ENCODE measurements at regions not wholly inside any gene's neighbourhood (a gene's known extent, or its start where the extent isn't known, plus 50 kb on each side); places are given as distances from the start of the nearest gene placed in this dataset.
"Not testable (repeated sequence)": the region's sequence is repeated elsewhere in the genome, so short reads cannot be mapped to it uniquely, and the experiment has no call there.

DNA sequence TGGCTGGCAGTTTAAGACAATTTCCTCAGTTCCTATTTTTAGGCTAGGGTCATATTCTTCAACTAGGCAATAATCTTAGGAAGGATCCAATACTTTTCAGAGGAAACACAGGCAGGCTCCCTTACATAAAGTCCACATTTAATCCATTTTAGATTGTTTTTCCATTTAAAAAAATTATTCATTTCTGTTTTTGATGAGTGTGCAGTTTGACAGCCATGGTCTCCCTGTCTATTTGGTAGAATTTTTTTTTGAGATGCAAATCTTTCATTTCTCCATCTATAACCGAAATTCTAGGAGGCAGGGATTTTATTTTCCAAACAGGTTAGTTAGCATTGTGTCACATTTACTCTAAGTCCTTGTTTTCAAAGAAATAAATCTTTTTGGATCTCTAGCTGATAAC lies 326.8 kb downstream of the PPP4R3C start:
- no peak for DNase-seq

DNA sequence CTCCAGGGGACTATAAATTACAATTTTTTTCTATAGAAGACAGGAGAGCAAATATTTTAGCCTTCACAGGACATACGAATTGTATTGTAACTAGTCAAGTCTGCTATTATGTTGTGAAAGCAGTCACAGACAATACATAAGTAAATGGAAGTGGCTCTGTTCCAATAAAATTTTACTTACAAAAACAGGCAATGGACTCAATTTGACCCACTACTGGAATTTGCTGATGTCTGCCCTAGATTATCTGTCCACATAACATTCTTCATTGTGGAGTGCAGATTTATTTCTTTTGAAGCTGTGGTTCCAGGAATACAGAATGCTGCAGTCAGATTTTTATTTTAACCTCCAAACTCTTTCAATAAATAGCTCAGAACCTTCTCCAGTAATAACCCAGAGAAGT lies 330.3 kb downstream of the PPP4R3C start:
- DNase-seq, result no peak

DNA sequence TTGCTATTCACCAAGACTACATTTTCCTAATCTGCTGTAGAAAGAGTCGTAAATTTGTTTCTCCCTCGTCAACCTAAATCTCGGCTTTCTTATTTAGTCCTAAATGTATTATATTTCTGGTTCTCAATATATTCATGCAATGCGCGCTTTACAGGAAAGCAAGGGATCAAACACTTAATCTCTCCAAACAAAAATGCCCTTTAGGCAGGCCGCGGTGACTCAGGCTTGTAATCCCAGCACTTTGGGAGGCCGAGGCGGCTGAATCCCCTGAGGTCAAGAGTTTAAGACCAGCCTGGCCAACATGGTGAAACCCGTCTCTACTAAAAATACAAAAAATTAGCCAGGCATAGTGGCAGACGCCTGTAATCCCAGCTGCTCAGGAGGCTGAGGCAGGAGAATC lies 376.0 kb downstream of the PPP4R3C start:
- not testable (repeated sequence) for DNase-seq

DNA sequence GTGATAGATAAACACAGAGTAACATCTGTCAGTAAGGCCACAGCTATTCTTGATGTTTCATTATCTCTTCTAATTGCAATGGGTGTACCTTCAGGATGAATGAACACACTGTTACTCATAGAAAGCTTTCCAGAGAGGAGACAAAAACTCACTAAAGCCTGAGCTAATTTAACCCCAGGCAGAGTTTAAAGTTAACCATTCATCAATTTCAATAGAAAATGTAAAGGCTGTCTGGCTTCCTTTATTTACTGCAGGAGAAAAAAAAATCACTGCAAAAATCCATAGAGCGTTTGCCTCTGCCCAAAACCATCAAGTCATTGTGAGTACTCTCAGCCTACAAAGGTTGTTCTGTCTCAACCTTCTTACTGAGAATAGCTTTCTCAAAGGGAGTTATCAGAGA lies 376.9 kb downstream of the PPP4R3C start:
- no peak for DNase-seq

DNA sequence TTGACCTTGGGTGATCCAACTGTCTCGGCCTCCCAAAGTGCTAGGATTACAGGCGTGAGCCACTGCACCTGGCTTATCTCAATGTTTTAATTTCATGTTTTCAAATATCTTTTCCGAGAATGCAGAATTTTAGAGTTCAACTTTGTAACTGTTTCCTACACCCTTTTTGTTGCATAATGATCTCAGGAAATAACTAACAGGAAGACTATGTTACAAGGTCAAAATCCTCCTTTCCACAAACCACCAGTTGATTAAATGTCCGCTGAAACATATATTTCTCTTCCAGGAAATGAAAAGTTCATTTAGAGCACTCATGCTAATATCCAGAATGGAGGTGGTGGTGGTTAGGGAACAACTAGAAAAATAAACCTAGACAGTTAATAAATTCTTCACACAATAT lies 377.8 kb downstream of the PPP4R3C start:
- no peak for DNase-seq

DNA sequence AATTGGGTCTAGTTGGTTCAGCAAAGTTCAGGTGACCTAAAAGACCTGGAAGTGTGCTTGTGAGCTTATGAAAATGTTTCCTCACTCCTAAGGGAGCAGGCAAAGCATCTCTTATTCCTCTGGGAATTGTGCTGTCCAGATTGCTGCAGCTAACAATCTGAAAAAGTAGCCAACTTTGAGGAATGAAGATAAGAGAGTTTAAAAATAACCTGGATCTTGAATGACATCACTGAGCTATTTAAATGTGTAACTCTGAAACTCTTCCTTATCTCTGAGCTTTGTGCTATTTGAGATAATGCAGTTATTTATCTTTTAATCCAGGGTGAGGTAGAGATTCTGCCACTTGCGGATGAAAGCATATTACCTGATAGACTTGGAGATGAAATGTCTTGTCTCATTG lies 384.8 kb downstream of the PPP4R3C start:
- DNase-seq, result no peak

DNA sequence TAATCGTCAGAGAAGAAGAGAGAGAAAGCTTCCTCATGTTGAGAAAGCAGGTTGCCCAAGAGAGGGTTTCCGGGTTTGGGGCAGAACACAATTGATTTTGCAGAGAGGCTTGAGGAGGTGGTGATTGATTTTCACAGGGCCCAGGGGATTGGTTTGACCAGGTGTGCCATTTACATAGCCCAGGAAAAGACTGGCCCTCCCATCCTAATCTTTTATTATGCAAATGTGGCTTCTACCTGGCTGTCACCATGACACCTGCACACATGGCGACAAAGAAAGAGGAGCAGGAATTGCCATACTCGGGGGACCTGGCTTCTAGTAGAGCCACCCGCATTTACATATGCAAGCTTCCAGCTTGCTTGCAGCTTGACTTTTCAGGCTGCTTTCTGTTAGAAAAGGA lies 405.3 kb downstream of the PPP4R3C start:
- no peak for DNase-seq

DNA sequence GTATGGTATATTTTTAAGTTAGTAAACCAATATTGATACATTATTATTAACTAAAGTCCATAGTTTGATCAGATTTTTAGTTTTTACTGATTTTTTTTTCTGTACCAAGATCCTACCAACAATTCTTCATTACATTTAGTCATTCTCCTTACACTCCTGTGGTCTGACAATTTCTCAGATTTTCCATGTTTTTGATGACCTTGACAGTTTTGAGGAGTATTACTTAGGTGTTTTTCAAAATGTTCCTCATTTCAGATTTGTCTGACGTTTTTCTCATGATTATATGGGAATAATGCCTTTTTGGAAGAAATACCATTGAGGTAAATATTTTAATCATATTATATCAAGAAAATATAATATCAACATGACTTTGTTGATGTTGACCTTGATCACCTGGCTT lies 423.8 kb downstream of the PPP4R3C start:
- DNase-seq, result no peak

DNA sequence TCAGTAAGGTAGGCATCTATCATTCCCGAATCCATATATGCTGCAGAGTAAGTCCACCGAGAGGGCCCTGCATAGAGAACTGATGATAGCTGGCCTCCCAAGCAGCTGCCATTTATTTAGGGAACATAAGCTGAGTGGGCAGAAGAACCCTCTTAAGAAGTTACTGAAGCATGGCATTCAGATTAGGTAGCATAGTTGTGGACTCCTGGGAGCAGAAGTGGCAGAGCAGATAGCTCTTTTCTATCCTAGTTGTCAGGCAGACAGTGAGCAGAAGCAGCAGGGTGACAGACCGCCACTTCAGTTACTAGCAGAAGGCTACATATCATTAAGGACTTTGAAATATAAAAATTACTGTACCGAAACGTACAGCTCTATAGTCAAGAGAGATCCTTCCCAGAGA lies 454.7 kb downstream of the PPP4R3C start:
- DNase-seq, result no peak

DNA sequence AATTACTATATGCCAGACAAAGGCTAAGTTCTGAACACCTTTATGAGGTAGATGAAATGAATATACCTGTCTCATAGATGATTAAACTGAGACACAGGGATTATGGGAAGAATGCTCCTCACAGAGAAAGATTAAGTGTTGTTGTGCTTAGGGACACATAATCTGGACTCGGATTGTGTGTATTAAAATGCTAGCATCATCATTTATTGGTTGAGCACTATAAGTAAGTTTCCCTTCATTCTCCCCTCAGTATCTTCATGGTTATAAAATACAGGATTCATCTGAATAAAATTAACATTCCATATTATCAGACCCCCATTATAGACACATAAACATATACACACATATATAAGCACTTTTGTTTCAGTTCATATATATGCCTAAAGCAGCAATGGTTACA lies 463.5 kb downstream of the PPP4R3C start:
- DNase-seq, result no peak

DNA sequence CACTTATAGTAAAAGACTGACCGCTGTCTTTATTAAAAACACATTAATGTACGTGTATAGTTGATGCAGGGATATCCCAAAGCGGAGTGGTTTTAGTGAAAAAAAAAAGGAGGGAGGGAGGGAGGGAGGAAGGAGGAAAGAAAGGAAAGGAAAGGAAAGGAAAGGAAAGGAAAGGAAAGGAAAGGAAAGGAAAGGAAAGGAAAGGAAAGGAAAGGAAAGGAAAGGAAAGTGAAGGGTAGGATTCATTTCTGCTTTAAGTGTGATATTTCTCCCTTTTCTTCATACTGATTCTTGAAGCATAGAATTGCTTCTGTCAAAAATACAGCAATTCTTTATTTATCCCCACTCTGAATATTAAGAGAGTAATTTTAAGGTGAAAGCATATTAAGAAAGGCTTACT lies 504.9 kb downstream of the PPP4R3C start:
- DNase-seq, result no peak

DNA sequence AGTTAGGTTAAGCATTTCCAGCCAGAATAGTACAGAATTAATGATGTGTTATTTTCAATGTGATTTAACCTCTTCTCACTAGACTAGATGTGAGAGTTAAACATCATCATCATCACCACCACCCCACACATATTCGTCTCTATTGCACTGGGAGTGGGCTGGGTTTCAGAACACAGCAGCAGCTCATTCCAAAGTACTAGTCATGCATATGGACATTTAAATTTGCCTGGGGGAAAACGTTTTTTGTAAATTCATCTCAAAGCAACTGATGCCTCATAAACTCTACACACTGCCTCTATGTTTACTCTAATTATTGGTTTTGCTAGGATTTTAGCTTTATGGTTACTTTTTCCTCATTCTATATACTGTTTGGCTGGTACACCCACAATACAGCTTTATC lies 509.1 kb downstream of the PPP4R3C start:
- DNase-seq, result no peak

DNA sequence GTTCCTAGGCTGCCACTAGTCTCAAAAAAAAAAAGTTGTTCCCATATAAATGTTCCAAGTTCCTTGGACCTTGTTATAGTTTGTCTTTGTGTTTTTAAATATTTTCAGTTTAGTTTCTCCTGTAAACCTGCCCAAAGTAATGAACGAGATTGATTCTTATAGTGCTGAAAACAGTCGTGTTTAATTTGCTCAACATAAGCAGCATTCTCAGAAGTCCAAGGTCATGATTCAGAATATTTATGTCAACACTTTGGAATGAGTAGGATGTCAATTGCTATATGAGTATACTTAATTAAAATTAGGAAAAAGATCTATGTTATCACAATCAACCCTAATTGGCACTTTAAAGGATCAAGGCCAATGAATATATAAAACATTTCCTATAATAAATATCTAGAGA lies 510.9 kb downstream of the PPP4R3C start:
- DNase-seq, result no peak

DNA sequence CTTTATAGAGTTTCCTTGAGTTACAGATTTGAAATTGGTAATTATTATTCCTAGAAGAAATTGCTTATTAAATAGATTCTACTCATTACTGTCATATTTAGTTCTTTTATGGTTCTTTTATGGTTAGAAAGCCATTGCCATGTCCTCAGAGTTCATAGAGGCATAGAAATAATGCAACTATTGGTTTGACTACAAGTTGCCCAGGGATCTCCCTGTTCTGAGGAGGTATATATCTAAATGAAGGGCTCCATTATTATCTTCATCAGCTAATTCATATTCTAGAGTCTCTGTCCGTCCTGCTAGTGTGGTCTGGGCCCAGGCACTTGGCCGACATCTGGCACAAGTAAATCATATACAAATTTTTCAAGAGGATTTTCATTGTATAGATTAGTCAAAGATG lies 535.7 kb downstream of the PPP4R3C start:
- no peak for DNase-seq

DNA sequence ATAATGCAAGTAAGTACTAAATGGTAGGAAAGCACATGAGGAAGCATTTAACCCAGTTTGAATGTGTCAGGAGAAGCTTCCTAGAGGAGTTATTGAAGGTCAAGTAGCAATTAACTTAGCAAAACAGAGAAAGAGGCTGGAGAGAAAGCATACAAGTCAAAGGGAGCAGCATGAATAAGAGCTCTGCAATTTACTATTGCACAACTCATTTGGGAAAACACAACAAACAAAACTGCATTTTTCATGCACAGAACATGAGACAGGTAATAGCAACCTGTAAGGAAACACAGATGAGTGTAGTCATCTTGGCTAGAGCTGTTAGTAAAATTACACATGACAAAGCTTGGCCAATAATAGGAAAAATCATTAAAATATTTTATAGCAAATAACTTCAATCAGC lies 538.1 kb downstream of the PPP4R3C start:
- no peak for DNase-seq

DNA sequence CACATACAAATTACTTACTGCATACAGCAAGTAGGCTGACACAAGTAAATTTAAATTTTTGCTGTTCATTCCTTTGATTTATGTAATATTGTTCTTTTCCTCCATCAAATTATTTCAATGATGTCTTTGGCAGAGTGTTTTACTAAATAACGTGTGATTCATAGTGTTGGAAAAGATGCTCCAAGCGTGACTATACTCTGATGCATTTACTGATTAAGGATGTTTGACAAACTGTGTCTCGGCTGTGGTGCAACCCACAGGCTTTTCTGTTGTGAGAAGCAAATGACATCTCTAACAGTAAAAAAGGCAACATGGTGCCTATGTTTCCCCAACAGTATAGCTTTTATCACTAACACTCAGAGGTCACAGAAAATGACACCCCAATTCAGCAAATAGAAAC lies 540.9 kb downstream of the PPP4R3C start:
- DNase-seq, result no peak

DNA sequence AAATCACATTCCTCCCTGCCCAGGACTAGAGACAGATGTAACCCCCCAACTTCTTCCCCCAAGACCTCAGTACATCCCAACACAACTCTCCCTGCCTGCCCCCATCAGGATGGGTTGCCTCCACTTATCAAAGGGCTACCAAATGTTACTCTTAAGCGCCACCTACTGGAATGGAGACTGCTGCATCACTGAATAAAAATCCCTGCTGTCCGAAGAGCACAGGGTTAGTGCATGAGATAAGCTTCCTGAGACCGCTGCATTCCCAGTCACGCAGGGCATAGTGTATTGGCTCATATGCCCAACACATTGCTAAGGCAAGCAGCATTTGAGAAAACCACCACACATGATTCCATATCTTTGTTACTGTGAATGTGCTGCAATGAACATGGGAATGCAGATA lies 544.5 kb downstream of the PPP4R3C start:
- DNase-seq, result peak; percentile 34

DNA sequence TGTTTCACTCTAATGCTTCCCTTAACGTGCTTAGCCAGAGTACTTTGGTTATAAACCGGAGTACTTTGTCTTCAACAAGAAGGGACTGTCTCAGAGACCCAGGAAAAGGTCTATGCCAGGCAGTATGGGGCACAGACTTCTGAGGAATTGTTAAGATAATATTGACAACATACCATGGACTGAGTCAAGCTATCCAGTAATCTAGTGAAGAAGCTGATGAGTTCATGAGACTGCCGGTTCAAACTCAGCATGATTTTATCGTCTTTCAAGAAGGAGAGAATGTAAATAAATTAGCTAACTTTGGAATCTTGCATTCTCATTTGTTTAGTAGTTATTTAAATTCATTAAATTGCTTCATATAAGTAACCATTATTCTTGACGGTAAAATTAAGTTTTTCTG lies 546.1 kb downstream of the PPP4R3C start:
- no peak for DNase-seq

DNA sequence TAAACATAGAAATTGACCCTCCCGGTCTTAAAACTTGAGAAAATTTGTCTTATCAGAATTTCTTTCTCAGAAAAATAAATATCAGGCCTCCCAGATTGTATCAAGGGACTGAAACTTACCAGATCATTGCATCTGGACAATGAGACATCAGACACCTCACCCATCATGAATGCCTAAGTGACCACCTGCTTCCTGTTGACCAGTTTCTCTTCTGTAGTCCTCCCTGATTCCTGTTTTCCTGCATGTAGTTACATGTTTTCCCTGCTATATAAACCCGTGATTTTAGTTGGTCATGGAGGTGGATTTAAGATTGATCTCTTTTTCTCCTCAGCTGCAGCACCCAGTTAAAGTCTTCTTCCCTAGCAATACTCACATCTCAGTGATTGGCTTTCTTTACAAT lies 548.1 kb downstream of the PPP4R3C start:
- no peak for DNase-seq

DNA sequence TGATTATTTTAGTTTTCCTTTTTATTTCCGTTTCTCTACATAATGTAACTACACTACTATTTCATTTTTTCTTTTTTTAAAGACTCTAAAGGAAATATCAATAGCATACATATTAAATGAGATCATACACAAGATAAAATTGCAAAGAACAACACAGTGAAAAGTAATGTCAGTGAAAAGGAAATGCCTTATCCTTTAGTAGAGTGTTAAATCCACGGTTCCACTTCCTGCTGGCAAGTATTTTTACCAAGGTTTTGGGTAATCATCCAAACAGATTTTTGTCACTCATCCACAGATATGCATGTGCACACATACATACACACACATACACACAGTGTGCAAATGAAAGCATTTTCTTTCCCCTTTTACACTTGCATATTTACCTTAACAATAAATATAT lies 548.9 kb downstream of the PPP4R3C start:
- no peak for DNase-seq

DNA sequence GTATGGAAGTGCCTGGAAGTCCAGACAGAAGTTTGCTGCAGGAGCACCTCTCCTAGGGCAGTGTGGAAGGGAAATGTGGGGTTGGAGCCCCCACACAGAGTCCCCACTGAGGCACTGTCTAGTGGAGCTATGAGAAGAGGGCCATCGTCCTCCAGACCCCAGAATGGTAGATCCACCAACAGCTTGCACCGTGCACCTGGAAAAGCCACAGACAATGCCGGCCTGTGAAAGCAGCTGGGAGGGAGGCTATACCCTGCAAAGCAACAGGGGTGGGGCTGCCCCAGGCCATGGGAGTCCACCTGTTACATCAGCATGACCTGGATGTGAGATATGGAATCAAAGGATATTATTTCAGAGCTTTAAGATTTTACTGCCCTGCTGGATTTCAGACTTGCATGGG lies 551.4 kb downstream of the PPP4R3C start:
- not testable (repeated sequence) for DNase-seq

DNA sequence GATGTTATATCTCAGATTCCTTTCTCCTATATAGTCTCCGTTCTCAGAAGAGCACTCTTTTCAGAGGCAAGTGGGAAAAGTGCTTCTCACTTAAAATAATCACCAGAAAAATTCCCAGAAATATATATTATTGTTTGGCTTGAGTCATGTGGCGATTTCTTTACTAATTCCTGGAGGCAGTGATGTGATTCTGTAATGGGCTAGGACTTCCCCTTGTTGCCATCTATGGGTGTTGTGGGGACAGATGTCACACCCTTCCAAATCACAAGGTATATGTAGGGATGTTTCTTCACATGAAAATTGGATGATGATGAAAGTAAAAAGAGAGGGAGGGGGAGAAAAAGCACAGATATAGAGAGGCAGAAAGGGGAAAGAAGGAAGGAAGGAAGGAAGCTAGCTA lies 553.4 kb downstream of the PPP4R3C start:
- DNase-seq, result no peak

DNA sequence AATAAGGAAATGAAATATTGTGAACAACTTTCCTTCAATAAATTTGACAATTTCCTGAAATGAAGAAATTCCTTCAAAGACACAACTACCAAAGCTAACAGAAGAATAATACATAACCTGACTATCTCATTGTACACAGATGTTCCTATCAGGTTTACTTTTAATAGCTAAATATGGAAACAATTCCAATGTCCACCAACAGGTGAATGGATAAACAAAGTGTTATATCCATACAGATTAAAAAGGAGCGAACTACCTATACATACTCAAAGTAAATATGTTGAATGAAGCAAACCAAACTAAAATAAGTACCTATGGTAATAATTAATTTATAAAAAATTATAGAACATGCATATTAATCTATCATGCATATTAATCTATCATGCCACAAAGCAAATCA lies 554.9 kb downstream of the PPP4R3C start:
- DNase-seq, result no peak

DNA sequence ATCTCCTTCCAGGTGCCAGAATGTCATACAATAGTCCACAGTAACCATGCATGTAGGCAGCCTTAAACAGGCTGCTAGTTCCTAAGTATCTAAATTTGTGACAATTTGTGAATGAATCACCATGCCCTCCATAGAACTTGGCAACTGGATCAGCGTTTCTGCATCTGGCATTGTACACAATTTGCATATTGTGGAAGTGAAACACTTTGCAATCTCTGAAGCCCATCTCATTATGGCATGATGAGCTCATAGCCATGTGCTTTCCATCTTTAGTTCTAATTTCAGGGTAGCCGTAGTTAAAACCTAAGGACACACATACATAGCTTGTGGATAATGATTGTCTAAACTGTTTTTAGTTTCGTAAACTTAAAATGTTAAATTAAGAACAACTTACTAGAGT lies 573.6 kb downstream of the PPP4R3C start:
- no peak for DNase-seq

DNA sequence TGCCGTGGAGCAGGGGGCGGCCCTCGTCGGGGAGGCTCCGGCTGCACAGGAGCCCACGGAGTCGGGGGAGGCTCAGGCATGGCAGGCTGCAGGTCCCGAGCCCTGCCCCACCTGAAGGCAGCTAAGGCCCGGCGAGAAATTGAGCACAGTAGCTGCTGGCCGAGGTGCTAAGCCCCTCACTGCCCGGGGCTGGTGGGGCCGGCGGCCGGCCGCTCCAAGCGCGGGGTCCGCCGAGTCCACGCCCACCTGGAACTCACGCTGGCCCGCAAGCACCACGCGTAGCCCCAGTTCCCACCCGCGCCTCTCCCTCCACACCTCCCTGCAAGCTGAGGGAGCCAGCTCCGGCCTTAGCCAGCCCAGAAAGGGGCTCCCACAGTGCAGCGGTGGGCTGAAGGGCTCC lies 589.4 kb downstream of the PPP4R3C start:
- DNase-seq, result no peak

DNA sequence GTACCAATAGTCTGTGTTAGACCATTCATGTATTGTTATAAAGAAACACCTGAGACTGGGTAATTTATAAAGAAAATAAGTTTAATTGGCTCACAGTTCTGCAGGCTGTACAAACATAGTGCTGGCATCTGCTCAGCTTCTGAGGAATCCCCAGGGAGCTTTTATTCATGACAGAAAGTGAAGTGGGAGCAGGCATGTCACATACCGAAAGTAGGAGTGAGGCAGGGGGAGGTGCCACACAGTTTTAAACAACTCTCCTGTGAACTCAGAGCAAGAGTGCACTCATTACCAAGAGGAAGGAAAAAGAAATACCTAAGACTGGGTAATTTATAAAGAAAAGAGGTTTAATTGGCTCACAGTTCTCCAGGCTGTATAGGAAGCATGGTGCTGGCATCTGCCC lies 591.2 kb downstream of the PPP4R3C start:
- no peak for DNase-seq
